Naive thymus-derived CD4-positive, alpha-beta T cell (primary cell): ENCODE measurements at regions not wholly inside any gene's neighbourhood (a gene's known extent, or its start where the extent isn't known, plus 50 kb on each side); places are given as distances from the start of the nearest gene placed in this dataset.

Source experiments
- ATAC-seq: fragments of 150-1000 bp; cut with Tn5 transposase; 2 replicates; pipeline ENCODE4 v1.10.0; 2021; ENCODE audit warnings: mild to moderate bottlenecking, moderate library complexity
- CTCF ChIA-PET: fragments of 350-600 bp; sonication (Branson Sonifier 250); formaldehyde crosslinking; loops from one replicate; lab custom pipeline; 2021; ENCODE audit warnings: antibody characterized with exemption; lab: Charles Lee
- POLR2A ChIA-PET: fragments of 350-600 bp; sonication (Branson Sonifier 250); formaldehyde crosslinking; loops from one replicate; lab custom pipeline; 2021; ENCODE audit warnings: antibody characterized with exemption, inconsistent platforms; lab: Charles Lee
- DNase-seq, 9 donors: peaks; one replicate each; pipeline versions ENCODE4 v3.0.0 to v3.0.0-alpha.2; 2020 to 2022; ENCODE audit warnings: mixed read lengths in 1 of 9
- H3K27ac ChIP-seq: one replicate; pipeline ENCODE4 v1.7.0; 2013; ENCODE audit warnings: mild to moderate bottlenecking, low read depth, low read length, moderate library complexity
- H3K27me3 ChIP-seq, 2 donors: one replicate each; pipeline ENCODE4 v1.7.0; 2013; ENCODE audit warnings: low read length in 2 of 2, mild to moderate bottlenecking in 2 of 2, moderate library complexity in 2 of 2; ENCODE audit not compliant: control insufficient read depth in 2 of 2, insufficient read depth in 2 of 2
- H3K36me3 ChIP-seq, 3 experiments: 1 replicate in 2 of 3; 2 replicates in 1 of 3; pipeline ENCODE4 v1.7.0; 2013; ENCODE audit warnings: low read length in 3 of 3, mild to moderate bottlenecking in 3 of 3, moderate library complexity in 1 of 3; ENCODE audit not compliant: insufficient read depth in 3 of 3, control insufficient read depth in 2 of 3
- H3K4me1 ChIP-seq, 2 donors: one replicate each; pipeline ENCODE4 v1.7.0; 2013; ENCODE audit warnings: low read length in 2 of 2, mild to moderate bottlenecking in 2 of 2, moderate library complexity in 1 of 2; ENCODE audit not compliant: control insufficient read depth in 2 of 2, insufficient read depth in 2 of 2
- H3K4me3 ChIP-seq: 2 replicates; pipeline ENCODE4 v1.7.0; 2013; ENCODE audit warnings: mild to moderate bottlenecking, low read length
- H3K9me3 ChIP-seq, 3 experiments: 1 replicate in 2 of 3; 2 replicates in 1 of 3; pipeline ENCODE4 v1.7.0; 2013; ENCODE audit warnings: low read length in 3 of 3; ENCODE audit not compliant: control insufficient read depth in 2 of 3
- H3K27ac Mint-ChIP-seq, 9 donors: one replicate each; pipeline ENCODE4 v1.8.0; 2020 to 2022; ENCODE audit warnings: mixed read lengths in 9 of 9, mild to moderate bottlenecking in 8 of 9, moderate library complexity in 5 of 9, inconsistent platforms in 2 of 9
- H3K27me3 Mint-ChIP-seq, 5 donors: one replicate each; pipeline ENCODE4 v1.8.0; 2021 to 2022; ENCODE audit warnings: mixed read lengths in 5 of 5, mild to moderate bottlenecking in 1 of 5
- H3K36me3 Mint-ChIP-seq, 5 donors: one replicate each; pipeline ENCODE4 v1.8.0; 2020 to 2022; ENCODE audit warnings: mixed read lengths in 5 of 5, mild to moderate bottlenecking in 3 of 5, inconsistent platforms in 1 of 5
- H3K4me1 Mint-ChIP-seq, 7 donors: one replicate each; pipeline ENCODE4 v1.8.0; 2020 to 2022; ENCODE audit warnings: mixed read lengths in 7 of 7, mild to moderate bottlenecking in 3 of 7, inconsistent platforms in 1 of 7
- H3K4me3 Mint-ChIP-seq, 10 donors: one replicate each; pipeline ENCODE4 v1.8.0; 2020 to 2022; ENCODE audit warnings: mild to moderate bottlenecking in 10 of 10, mixed read lengths in 10 of 10, moderate library complexity in 6 of 10, inconsistent platforms in 2 of 10
- H3K9me3 Mint-ChIP-seq, 11 donors: one replicate each; pipeline ENCODE4 v1.8.0; 2020 to 2022; ENCODE audit warnings: mixed read lengths in 11 of 11, mild to moderate bottlenecking in 4 of 11, inconsistent platforms in 1 of 11, moderate library complexity in 1 of 11
- intact Hi-C, 2 donors: fragments of 100-400 bp; cut with micrococcal nuclease; formaldehyde crosslinking; loops; one replicate each; pipeline ENCODE4 v1.15.1; 2023

GRCh38 chr22:48945621-48946458 lies 881.8 kb downstream of the BRD1 start:
- ATAC-seq (peak; percentile 33), DNase-seq (no peak)
- CTCF ChIA-PET, result no interaction called here
- H3K4me1 Mint-ChIP-seq, result no peaks in the 10 kb centered on the region
- no peaks in the 10 kb centered on the region for H3K36me3 Mint-ChIP-seq
- intact Hi-C loops, result no loop called here
- no peaks in the 10 kb centered on the region for H3K36me3 ChIP-seq
- H3K27me3 ChIP-seq, result no peaks in the 10 kb centered on the region
- H3K4me3 ChIP-seq, result no peak overlapping the region
- H3K27ac Mint-ChIP-seq, result peak overlapping the region in 1 of 9 donors; percentile 5
- POLR2A ChIA-PET, result no interaction called here
- no peaks in the 10 kb centered on the region for H3K9me3 ChIP-seq
- H3K9me3 Mint-ChIP-seq, result no peaks in the 10 kb centered on the region
- no peaks in the 10 kb centered on the region for H3K4me1 ChIP-seq
- H3K27ac ChIP-seq, result no peak overlapping the region
- H3K27me3 Mint-ChIP-seq, result peaks cover 0 to 25% (median 0%) of the 10 kb centered on the region in 5 donors
- no peak overlapping the region for H3K4me3 Mint-ChIP-seq

GRCh38 chr22:48944751-48945620 lies 882.7 kb downstream of the BRD1 start:
- DNase-seq, result no peak
- no peak for ATAC-seq
- H3K27ac Mint-ChIP-seq, result peak overlapping the region in 1 of 9 donors; percentile 20
- no peak overlapping the region for H3K4me3 ChIP-seq
- intact Hi-C loops, result no loop called here
- H3K9me3 Mint-ChIP-seq, result no peaks in the 10 kb centered on the region
- no peaks in the 10 kb centered on the region for H3K4me1 ChIP-seq
- H3K9me3 ChIP-seq, result no peaks in the 10 kb centered on the region
- H3K27me3 Mint-ChIP-seq, result peaks cover 0 to 23% (median 0%) of the 10 kb centered on the region in 5 donors
- POLR2A ChIA-PET, result no interaction called here
- H3K4me1 Mint-ChIP-seq, result no peaks in the 10 kb centered on the region
- no peaks in the 10 kb centered on the region for H3K36me3 Mint-ChIP-seq
- no peak overlapping the region for H3K4me3 Mint-ChIP-seq
- H3K27me3 ChIP-seq, result no peaks in the 10 kb centered on the region
- H3K27ac ChIP-seq, result no peak overlapping the region
- H3K36me3 ChIP-seq, result no peaks in the 10 kb centered on the region
- CTCF ChIA-PET, result no interaction called here

- H3K36me3 Mint-ChIP-seq, result no peaks in the 10 kb centered on the region
- DNase-seq, result peak in 1 of 9 donors; percentile 4
These were observed 883.3 kb downstream of the BRD1 start for GRCh38 chr22:48944433-48944750.

GRCh38 chr22:48943567-48944432 lies 883.9 kb downstream of the BRD1 start:
- H3K27me3 ChIP-seq, result no peaks in the 10 kb centered on the region
- Mint-ChIP-seq H3K27me3 (peaks cover 0 to 19% (median under 1%) of the 10 kb centered on the region in 5 donors), H3K9me3 (no peaks in the 10 kb centered on the region), H3K36me3 (no peaks in the 10 kb centered on the region), H3K27ac (no peak overlapping the region), H3K4me1 (no peaks in the 10 kb centered on the region), H3K4me3 (no peak overlapping the region)
- DNase-seq (peak in 1 of 9 donors; percentile 18), ATAC-seq (no peak)
- intact Hi-C loops, result no loop called here
- no peak overlapping the region for H3K4me3 ChIP-seq
- ChIA-PET CTCF (no interaction called here), POLR2A (no interaction called here)
- H3K4me1 ChIP-seq, result no peaks in the 10 kb centered on the region
- no peaks in the 10 kb centered on the region for H3K36me3 ChIP-seq
- H3K9me3 ChIP-seq, result no peaks in the 10 kb centered on the region
- H3K27ac ChIP-seq, result no peak overlapping the region

More at GRCh38 chr22:48944433-48944750, 883.3 kb downstream of the BRD1 start:
- ChIA-PET POLR2A (no interaction called here), CTCF (no interaction called here)
- Mint-ChIP-seq H3K27ac (no peak overlapping the region), H3K4me3 (no peak overlapping the region), H3K4me1 (no peaks in the 10 kb centered on the region), H3K27me3 (peaks cover 0 to 19% (median 0%) of the 10 kb centered on the region in 5 donors), H3K9me3 (no peaks in the 10 kb centered on the region)
- no peaks in the 10 kb centered on the region for H3K9me3 ChIP-seq
- intact Hi-C loops, result no loop called here
- H3K27me3 ChIP-seq, result no peaks in the 10 kb centered on the region
- H3K27ac ChIP-seq, result no peak overlapping the region
- no peaks in the 10 kb centered on the region for H3K36me3 ChIP-seq
- H3K4me1 ChIP-seq, result no peaks in the 10 kb centered on the region
- no peak for ATAC-seq
- H3K4me3 ChIP-seq, result no peak overlapping the region

GRCh38 chr22:48942698-48943566 lies 884.7 kb downstream of the BRD1 start:
- no peak for DNase-seq
- Histone ChIP-seq H3K4me1 (no peaks in the 10 kb centered on the region), H3K9me3 (no peaks in the 10 kb centered on the region), H3K36me3 (no peaks in the 10 kb centered on the region), H3K4me3 (no peak overlapping the region), H3K27ac (no peak overlapping the region), H3K27me3 (no peaks in the 10 kb centered on the region)
- H3K9me3 Mint-ChIP-seq, result no peaks in the 10 kb centered on the region
- H3K27me3 Mint-ChIP-seq, result peaks cover 0 to 26% (median 8%) of the 10 kb centered on the region in 5 donors
- no peak overlapping the region for H3K27ac Mint-ChIP-seq
- H3K4me3 Mint-ChIP-seq, result no peak overlapping the region
- no peaks in the 10 kb centered on the region for H3K4me1 Mint-ChIP-seq
- intact Hi-C loops, result no loop called here
- ChIA-PET CTCF (no interaction called here), POLR2A (no interaction called here)
- no peak for ATAC-seq
- no peaks in the 10 kb centered on the region for H3K36me3 Mint-ChIP-seq
